Fibroblast of lung (primary cell): ENCODE measurements at regions not wholly inside any gene's neighbourhood (a gene's known extent, or its start where the extent isn't known, plus 50 kb on each side); places are given as distances from the start of the nearest gene placed in this dataset.

Experiments
- DNase-seq, 2 donors: peaks; one replicate each; pipeline versions ENCODE4 v3.0.0 to v3.0.0-alpha.2; 2010; ENCODE audit warnings: low read depth in 2 of 2
- H2AFZ ChIP-seq: 2 replicates; pipeline ENCODE4 v1.5.1; 2012; ENCODE audit warnings: low read length, control low read depth, inconsistent platforms
- H3K27ac ChIP-seq: 2 replicates; pipeline ENCODE4 v1.5.1; 2011; ENCODE audit warnings: low read length, control low read depth; ENCODE audit not compliant: insufficient read depth
- H3K27me3 ChIP-seq: 2 replicates; pipeline ENCODE4 v1.5.1; 2011; ENCODE audit warnings: mild to moderate bottlenecking, low read length; ENCODE audit not compliant: control insufficient read depth, insufficient read depth
- H3K36me3 ChIP-seq: 2 replicates; pipeline ENCODE4 v1.5.1; 2011; ENCODE audit warnings: low read length; ENCODE audit not compliant: control insufficient read depth, insufficient read depth
- H3K4me1 ChIP-seq: 2 replicates; pipeline ENCODE4 v1.5.1; 2011; ENCODE audit warnings: low read length; ENCODE audit not compliant: control insufficient read depth, insufficient read depth; ENCODE audit errors: extremely low read depth
- H3K4me2 ChIP-seq: 2 replicates; pipeline ENCODE4 v1.5.1; 2011; ENCODE audit warnings: low read length, control low read depth; ENCODE audit not compliant: insufficient read depth; ENCODE audit errors: extremely low read depth
- H3K4me3 ChIP-seq, 4 experiments: fragments of 200-600 bp in 1 of 4; sonication (generic) in 1 of 4; replicated peaks in 1 of 4; 2 replicates each; pipeline ENCODE4 v1.5.1; 2011 to 2016; ENCODE audit warnings: low read length in 4 of 4, low read depth in 3 of 4, mild to moderate bottlenecking in 3 of 4, control low read depth in 2 of 4, inconsistent platforms in 1 of 4, mixed read lengths in 1 of 4; ENCODE audit not compliant: insufficient read depth in 1 of 4; ENCODE audit errors: control extremely low read depth in 1 of 4
- H3K79me2 ChIP-seq: 2 replicates; pipeline ENCODE4 v1.5.1; 2012; ENCODE audit warnings: mild to moderate bottlenecking, low read length, inconsistent platforms; ENCODE audit not compliant: control insufficient read depth, insufficient read depth
- H3K9ac ChIP-seq: 2 replicates; pipeline ENCODE4 v1.5.1; 2011; ENCODE audit warnings: mild to moderate bottlenecking, low read length, control low read depth; ENCODE audit not compliant: insufficient read depth
- H3K9me3 ChIP-seq: 2 replicates; pipeline ENCODE4 v1.5.1; 2012; ENCODE audit warnings: low read depth, low read length; ENCODE audit not compliant: control insufficient read depth, insufficient read depth
- H4K20me1 ChIP-seq: 2 replicates; pipeline ENCODE4 v1.5.1; 2011; ENCODE audit warnings: low read length; ENCODE audit not compliant: control insufficient read depth, insufficient read depth; ENCODE audit errors: extremely low read depth
- EZH2 ChIP-seq: IDR thresholded peaks from 2 replicates; pipeline ENCODE4 v1.5.1; 2012; ENCODE audit warnings: low read length, control low read depth, mild to moderate bottlenecking; ENCODE audit errors: missing control alignments
- TF ChIP-seq, protein P1 (sequence below), 2 donors: IDR thresholded peaks in 1 of 2; conservative IDR thresholded peaks in 1 of 2; 1 replicate in 1 of 2; 2 replicates in 1 of 2; pipeline ENCODE4 v1.5.1; 2011 to 2012; ENCODE audit warnings: low read length in 2 of 2, control low read depth in 1 of 2, inconsistent platforms in 1 of 2, low read depth in 1 of 2, mild to moderate bottlenecking in 1 of 2

DNA sequence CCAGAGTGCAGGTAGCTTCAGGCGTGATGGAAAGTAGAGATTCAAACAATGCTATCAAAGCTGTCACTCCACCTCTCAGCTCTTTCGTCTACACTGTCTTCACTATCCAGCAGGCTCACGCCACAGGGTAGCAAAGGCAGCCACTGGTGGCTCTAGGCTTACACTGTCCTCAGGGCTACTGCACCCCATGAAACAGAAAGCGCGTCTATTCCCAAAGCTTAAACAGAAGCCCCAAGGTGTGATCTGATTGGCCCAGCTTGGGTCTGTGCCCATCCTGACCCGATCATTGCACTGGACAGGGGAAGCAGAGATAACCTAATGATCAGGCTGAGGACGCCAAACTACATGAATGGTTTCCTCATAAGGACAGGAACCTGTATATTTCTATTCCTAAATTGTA lies 100.1 kb downstream of the PDCL3 start:
- Histone ChIP-seq H3K4me3 (no peak overlapping the region), H3K27ac (no peak overlapping the region), H4K20me1 (no peaks in the 10 kb centered on the region), H3K79me2 (no peaks in the 10 kb centered on the region), H2AFZ (no peak overlapping the region), H3K27me3 (peaks cover 9% of the 10 kb centered on the region), H3K4me1 (no peaks in the 10 kb centered on the region), H3K4me2 (no peak overlapping the region), H3K36me3 (no peaks in the 10 kb centered on the region), H3K9ac (no peak overlapping the region), H3K9me3 (no peaks in the 10 kb centered on the region)
- DNase-seq, result no peak
- TF ChIP-seq, protein P1, sequence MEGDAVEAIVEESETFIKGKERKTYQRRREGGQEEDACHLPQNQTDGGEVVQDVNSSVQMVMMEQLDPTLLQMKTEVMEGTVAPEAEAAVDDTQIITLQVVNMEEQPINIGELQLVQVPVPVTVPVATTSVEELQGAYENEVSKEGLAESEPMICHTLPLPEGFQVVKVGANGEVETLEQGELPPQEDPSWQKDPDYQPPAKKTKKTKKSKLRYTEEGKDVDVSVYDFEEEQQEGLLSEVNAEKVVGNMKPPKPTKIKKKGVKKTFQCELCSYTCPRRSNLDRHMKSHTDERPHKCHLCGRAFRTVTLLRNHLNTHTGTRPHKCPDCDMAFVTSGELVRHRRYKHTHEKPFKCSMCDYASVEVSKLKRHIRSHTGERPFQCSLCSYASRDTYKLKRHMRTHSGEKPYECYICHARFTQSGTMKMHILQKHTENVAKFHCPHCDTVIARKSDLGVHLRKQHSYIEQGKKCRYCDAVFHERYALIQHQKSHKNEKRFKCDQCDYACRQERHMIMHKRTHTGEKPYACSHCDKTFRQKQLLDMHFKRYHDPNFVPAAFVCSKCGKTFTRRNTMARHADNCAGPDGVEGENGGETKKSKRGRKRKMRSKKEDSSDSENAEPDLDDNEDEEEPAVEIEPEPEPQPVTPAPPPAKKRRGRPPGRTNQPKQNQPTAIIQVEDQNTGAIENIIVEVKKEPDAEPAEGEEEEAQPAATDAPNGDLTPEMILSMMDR (conservative IDR thresholded peaks at IDR 0.05 in 1 of 2, IDR thresholded peaks at IDR 0.05 in 1 of 2; ENCODE audit: low read depth in 1 of 2, low read length in 2 of 2), result no peak
- no peak for TF ChIP-seq EZH2

DNA sequence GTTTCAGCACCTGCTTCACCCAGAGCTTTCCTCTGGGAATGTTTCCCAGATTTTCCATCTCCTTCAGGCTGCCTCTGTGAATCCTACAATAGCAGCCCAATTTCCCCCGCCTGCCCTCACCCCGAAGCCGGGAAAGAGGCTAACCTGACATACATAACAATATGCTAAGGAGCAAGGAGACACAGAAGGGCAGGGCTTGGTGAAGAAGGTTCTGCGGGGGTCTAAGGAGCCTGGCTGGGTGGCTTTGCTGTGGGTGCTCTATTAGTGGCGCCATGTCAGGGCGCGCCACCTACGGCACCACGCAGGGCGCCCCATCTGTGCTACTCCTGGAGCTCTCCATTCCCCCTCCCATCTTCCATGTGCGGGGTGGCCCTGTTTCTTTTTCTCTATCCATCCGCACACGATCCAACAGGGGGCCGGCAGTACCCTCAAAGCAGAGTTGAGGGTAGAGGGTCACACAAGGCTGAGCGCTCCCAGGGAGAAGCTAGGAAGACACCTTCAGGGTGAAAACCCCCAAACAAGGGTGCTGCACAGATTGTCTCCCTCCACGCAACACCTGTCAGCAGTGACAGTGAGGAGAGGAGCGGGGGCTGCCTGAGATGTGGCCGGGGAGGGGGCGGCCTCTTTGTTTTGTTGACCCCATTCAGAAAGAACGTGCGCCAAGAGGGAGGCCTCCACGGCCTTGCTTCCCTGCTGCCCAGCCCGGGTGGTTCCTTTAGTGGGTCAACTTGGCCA lies 101.4 kb downstream of the PDCL3 start:
- H3K27ac ChIP-seq, result no peak overlapping the region
- no peaks in the 10 kb centered on the region for H3K36me3 ChIP-seq
- TF ChIP-seq, protein P1 (conservative IDR thresholded peaks at IDR 0.05 in 1 of 2, IDR thresholded peaks at IDR 0.05 in 1 of 2; ENCODE audit: low read depth in 1 of 2, low read length in 2 of 2), result no peak
- no peak for TF ChIP-seq EZH2
- H2AFZ ChIP-seq, result no peak overlapping the region
- H3K4me3 ChIP-seq, result no peak overlapping the region
- H3K79me2 ChIP-seq, result no peaks in the 10 kb centered on the region
- H4K20me1 ChIP-seq, result no peaks in the 10 kb centered on the region
- no peaks in the 10 kb centered on the region for H3K9me3 ChIP-seq
- no peaks in the 10 kb centered on the region for H3K4me1 ChIP-seq
- H3K27me3 ChIP-seq, result peaks cover 9% of the 10 kb centered on the region
- no peak for DNase-seq
- H3K4me2 ChIP-seq, result no peak overlapping the region
- no peak overlapping the region for H3K9ac ChIP-seq

DNA sequence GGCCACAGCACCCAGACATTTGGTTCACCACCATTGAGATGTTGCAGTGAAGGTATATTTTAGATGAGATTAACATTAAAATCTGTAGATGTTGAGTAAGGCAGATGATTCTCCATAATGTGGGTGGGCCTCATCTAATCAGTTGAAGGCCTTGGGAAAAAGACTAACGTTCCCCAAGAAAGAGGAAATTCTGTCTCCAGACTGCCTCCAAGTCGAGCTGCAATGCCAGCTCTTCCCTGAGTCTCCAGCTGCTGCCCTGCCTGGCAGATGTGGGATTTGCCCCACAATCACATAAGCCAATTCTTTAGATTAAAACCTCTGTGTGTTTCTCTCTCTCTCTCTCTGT lies 101.9 kb downstream of the PDCL3 start:
- Histone ChIP-seq H3K4me3 (no peak overlapping the region), H3K27me3 (peaks cover 8% of the 10 kb centered on the region), H3K79me2 (no peaks in the 10 kb centered on the region), H4K20me1 (no peaks in the 10 kb centered on the region), H2AFZ (no peak overlapping the region), H3K36me3 (no peaks in the 10 kb centered on the region), H3K9me3 (no peaks in the 10 kb centered on the region), H3K4me1 (no peaks in the 10 kb centered on the region), H3K4me2 (no peak overlapping the region), H3K27ac (no peak overlapping the region), H3K9ac (no peak overlapping the region)
- no peak for TF ChIP-seq EZH2
- no peak for DNase-seq
